ENCODE measurements at regions not wholly inside any gene's neighbourhood (a gene's known extent, or its start where the extent isn't known, plus 50 kb on each side); places are given as distances from the start of the nearest gene placed in this dataset.

DNA sequence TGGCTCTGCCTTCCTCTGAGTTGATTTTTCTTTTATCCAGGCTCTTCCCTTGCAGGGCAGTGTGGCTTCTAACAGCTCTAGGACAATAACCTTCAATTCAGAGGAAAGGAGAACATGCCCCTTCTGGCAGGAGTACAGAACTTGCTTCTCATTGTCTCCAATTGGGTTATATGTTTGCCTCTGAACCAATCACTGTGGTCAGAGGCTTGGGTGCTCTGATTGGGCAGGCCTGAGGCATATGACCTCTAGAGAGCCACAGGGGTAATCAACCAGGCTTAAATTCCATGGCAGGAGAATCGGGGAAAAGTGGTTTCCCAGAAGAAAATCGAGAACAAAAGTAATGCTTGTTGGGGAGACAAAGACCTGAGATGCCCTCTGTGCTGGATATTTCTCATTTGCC is 240.0 kb downstream of the REEP3 start:
- TF ChIP-seq, protein P1, sequence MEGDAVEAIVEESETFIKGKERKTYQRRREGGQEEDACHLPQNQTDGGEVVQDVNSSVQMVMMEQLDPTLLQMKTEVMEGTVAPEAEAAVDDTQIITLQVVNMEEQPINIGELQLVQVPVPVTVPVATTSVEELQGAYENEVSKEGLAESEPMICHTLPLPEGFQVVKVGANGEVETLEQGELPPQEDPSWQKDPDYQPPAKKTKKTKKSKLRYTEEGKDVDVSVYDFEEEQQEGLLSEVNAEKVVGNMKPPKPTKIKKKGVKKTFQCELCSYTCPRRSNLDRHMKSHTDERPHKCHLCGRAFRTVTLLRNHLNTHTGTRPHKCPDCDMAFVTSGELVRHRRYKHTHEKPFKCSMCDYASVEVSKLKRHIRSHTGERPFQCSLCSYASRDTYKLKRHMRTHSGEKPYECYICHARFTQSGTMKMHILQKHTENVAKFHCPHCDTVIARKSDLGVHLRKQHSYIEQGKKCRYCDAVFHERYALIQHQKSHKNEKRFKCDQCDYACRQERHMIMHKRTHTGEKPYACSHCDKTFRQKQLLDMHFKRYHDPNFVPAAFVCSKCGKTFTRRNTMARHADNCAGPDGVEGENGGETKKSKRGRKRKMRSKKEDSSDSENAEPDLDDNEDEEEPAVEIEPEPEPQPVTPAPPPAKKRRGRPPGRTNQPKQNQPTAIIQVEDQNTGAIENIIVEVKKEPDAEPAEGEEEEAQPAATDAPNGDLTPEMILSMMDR (IDR thresholded peaks at IDR 0.05) = no peak
- Mint-ChIP-seq H3K4me3 (no peak overlapping the region), H3K4me1 (peaks cover 50% of the 10 kb centered on the region), H3K36me3 (ENCODE audit: low read depth) (no peaks in the 10 kb centered on the region), H3K9me3 (no peaks in the 10 kb centered on the region), H3K27ac (no peak overlapping the region), H3K27me3 (ENCODE audit: low read depth, poor library complexity) (no peaks in the 10 kb centered on the region)
- no peak for DNase-seq

DNA sequence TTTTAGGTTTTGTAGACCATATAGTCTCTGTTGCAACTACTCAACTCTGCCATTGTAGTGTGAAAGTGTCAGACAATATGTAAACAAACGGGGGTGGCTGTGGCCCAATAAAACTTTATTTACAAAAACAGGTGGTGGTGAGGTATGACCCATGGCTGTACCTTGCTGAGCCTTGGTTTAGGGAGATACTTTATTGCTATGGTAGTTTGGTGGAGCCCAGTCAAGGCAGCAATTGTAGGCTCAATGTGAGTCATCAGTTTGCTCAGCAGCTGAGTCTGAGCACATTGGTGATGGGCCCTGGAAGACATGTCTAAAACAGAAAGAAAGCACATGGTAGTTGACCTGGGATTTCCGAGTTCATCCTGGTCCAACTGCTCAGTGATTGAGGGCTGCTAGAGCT is 242.5 kb downstream of the REEP3 start:
- Mint-ChIP-seq H3K9me3 (no peaks in the 10 kb centered on the region), H3K27me3 (ENCODE audit: low read depth, poor library complexity) (no peaks in the 10 kb centered on the region), H3K36me3 (ENCODE audit: low read depth) (no peaks in the 10 kb centered on the region), H3K4me3 (no peak overlapping the region), H3K27ac (no peak overlapping the region), H3K4me1 (peaks cover 62% of the 10 kb centered on the region)
- TF ChIP-seq, protein P1 (IDR thresholded peaks at IDR 0.05) = no peak
- no peak for DNase-seq

DNA sequence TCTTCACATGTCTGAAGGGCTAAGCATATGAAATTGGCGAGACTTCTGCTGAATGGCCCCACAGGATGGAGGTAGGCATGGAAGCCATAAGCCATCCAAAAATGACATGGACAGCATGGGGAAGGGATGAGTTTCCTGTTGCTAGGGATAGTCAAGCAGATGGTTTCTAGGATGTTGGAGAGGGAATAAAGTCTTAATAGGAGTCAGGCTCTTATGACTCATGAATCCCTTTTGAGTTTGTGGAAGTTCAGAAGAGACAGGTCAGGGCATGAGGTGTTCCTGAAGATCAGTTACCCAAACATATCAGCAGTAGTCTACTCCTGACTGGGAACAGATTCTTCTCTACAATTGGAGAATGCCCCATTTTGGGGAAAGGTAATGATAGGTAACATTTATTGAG is 243.9 kb downstream of the REEP3 start:
- DNase-seq = no peak
- TF ChIP-seq, protein P1 (IDR thresholded peaks at IDR 0.05) = no peak
- Mint-ChIP-seq H3K27me3 (ENCODE audit: low read depth, poor library complexity) (no peaks in the 10 kb centered on the region), H3K9me3 (no peaks in the 10 kb centered on the region), H3K4me3 (no peak overlapping the region), H3K36me3 (ENCODE audit: low read depth) (no peaks in the 10 kb centered on the region), H3K4me1 (peaks cover 49% of the 10 kb centered on the region), H3K27ac (no peak overlapping the region)

DNA sequence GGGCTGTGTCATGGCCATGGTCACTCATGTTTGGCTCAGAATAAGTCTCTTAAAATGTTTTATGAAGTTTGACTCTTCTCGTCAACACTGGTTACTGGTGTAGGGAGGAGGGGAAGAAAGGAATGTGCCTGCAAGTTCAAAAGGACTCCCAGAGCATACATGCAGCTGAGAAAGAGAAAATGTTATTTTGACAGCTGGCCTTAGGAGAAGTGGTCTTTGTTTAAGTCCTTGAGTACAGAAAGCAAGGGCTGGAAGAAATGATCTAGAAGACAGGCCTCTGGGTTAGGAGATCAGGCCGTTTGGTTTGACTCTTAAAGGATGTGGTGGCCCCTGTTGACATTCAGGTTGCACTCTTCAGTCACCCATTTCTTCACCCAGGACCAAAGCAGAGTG is 245.5 kb downstream of the REEP3 start:
- Mint-ChIP-seq H3K27ac (peak overlapping the region; percentile 70), H3K4me1 (peaks cover 41% of the 10 kb centered on the region), H3K9me3 (no peaks in the 10 kb centered on the region), H3K36me3 (ENCODE audit: low read depth) (no peaks in the 10 kb centered on the region), H3K27me3 (ENCODE audit: low read depth, poor library complexity) (no peaks in the 10 kb centered on the region), H3K4me3 (no peak overlapping the region)
- DNase-seq = no peak
- TF ChIP-seq, protein P1 (IDR thresholded peaks at IDR 0.05) = no peak

DNA sequence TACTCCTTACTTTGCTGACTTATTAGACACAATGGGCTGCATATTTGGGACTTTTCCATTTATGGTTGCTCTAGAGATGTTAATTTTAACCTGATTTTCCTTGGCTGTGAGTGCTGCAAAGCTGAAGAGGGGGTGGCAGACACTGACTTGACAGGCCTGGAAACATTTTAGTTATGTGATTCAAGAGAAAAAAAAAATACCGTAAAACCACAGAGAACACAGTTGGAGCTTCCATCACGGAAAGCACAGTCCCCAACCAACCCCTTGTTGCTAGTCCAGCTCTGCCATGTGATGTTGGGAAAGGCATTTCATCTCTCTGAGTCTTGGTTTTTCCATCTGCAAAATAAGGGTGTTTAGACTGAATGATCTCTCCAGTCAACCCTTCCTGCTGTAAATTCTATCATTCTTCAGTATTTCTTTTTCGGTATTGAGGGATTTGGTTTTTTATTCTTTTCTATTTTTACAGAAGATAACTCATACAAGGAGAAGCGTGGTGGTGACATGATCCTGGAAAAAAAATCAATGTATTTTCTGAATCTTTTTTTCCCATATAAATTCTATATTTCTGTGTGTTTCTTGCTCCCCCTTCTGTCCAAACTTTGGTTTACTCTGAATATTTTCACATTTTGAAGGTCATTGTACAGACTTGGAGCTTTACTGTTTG is 246.1 kb downstream of the REEP3 start:
- no peaks in the 10 kb centered on the region for H3K27me3 Mint-ChIP-seq (ENCODE audit: low read depth, poor library complexity)
- peak overlapping the region; percentile 70 for H3K27ac Mint-ChIP-seq
- H3K4me1 Mint-ChIP-seq = peaks cover 36% of the 10 kb centered on the region
- TF ChIP-seq, protein P1 (IDR thresholded peaks at IDR 0.05) = peak; percentile 29
- no peaks in the 10 kb centered on the region for H3K9me3 Mint-ChIP-seq
- H3K4me3 Mint-ChIP-seq = no peak overlapping the region
- DNase-seq = no peak
- H3K36me3 Mint-ChIP-seq (ENCODE audit: low read depth) = no peaks in the 10 kb centered on the region

DNA sequence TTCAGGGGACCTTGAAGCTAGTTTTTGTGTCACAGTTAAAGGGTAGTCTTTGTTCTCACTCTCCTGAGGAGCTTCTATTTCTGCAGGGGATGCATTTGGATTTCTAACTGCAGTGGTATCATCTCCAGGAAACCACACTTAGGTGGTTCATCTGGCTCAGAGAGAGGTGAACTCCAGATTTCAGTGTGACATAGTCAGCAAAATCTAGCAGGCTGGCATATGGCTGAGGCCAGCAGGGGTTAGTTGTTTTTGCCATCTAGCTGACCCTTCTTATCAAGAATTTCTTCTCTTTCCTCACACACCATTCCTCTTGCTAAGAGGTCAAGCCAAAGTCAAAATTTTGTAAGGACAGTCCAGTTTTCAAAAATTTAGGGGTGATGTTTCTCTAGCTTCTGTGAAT is 248.2 kb downstream of the REEP3 start:
- DNase-seq = no peak
- Mint-ChIP-seq H3K27me3 (ENCODE audit: low read depth, poor library complexity) (peaks cover 3% of the 10 kb centered on the region), H3K4me1 (peaks cover 29% of the 10 kb centered on the region), H3K9me3 (no peaks in the 10 kb centered on the region), H3K36me3 (ENCODE audit: low read depth) (no peaks in the 10 kb centered on the region), H3K27ac (no peak overlapping the region), H3K4me3 (no peak overlapping the region)
- TF ChIP-seq, protein P1 (IDR thresholded peaks at IDR 0.05) = no peak
